GM19351 (cell line): ENCODE measurements at regions not wholly inside any gene's neighbourhood (a gene's known extent, or its start where the extent isn't known, plus 50 kb on each side); places are given as distances from the start of the nearest gene placed in this dataset.

Experiments
- ATAC-seq: cut with Tn5 transposase; IDR thresholded peaks from one replicate; pipeline ENCODE4 v1.9.1; 2021; ENCODE audit warnings: mild to moderate bottlenecking, moderate library complexity; ENCODE audit not compliant: unreplicated experiment

GRCh38 chr4:180698550-180699195 lies 1544.5 kb upstream of the TENM3 start:
- no peak for ATAC-seq

- no peak for ATAC-seq
Observed at GRCh38 chr4:180706766-180707165, 1536.4 kb upstream of the TENM3 start.

- no peak for ATAC-seq
Observed at GRCh38 chr4:180710628-180711337, 1532.4 kb upstream of the TENM3 start.

- ATAC-seq: no peak
Observed at GRCh38 chr4:180717451-180718033, 1525.7 kb upstream of the TENM3 start.

- ATAC-seq: no peak
Observed at GRCh38 chr4:180721356-180721755, 1521.8 kb upstream of the TENM3 start.

- ATAC-seq: no peak
Observed at GRCh38 chr4:180726611-180727010, 1516.6 kb upstream of the TENM3 start.

GRCh38 chr4:180727478-180727877 lies 1515.7 kb upstream of the TENM3 start:
- no peak for ATAC-seq

- no peak for ATAC-seq
Observed at GRCh38 chr4:180734753-180735432, 1508.3 kb upstream of the TENM3 start.

GRCh38 chr4:180741703-180742102 lies 1501.5 kb upstream of the TENM3 start:
- ATAC-seq: no peak

GRCh38 chr4:180745019-180745418 lies 1498.2 kb upstream of the TENM3 start:
- ATAC-seq: no peak

- no peak for ATAC-seq
Observed at GRCh38 chr4:180751009-180751408, 1492.2 kb upstream of the TENM3 start.

GRCh38 chr4:180757927-180758326 lies 1485.3 kb upstream of the TENM3 start:
- ATAC-seq: no peak

- no peak for ATAC-seq
Observed at GRCh38 chr4:180766045-180766444, 1477.2 kb upstream of the TENM3 start.

- ATAC-seq: no peak
Observed at GRCh38 chr4:180766944-180767729, 1476.1 kb upstream of the TENM3 start.

GRCh38 chr4:180768610-180769009 lies 1474.6 kb upstream of the TENM3 start:
- ATAC-seq: no peak

GRCh38 chr4:180769791-180770190 lies 1473.4 kb upstream of the TENM3 start:
- no peak for ATAC-seq

GRCh38 chr4:180770265-180770664 lies 1472.9 kb upstream of the TENM3 start:
- no peak for ATAC-seq

GRCh38 chr4:180784940-180785339 lies 1458.3 kb upstream of the TENM3 start:
- no peak for ATAC-seq

- no peak for ATAC-seq
Observed at GRCh38 chr4:180788729-180789128, 1454.5 kb upstream of the TENM3 start.

GRCh38 chr4:180789929-180790328 lies 1453.3 kb upstream of the TENM3 start:
- ATAC-seq: no peak

GRCh38 chr4:180790471-180790870 lies 1452.7 kb upstream of the TENM3 start:
- no peak for ATAC-seq
